HG03571 (cell line): ENCODE measurements at regions not wholly inside any gene's neighbourhood (a gene's known extent, or its start where the extent isn't known, plus 50 kb on each side); places are given as distances from the start of the nearest gene placed in this dataset.

Source experiments
- ATAC-seq: cut with Tn5 transposase; IDR thresholded peaks from one replicate; pipeline ENCODE4 v1.9.1; 2021; ENCODE audit not compliant: unreplicated experiment

DNA sequence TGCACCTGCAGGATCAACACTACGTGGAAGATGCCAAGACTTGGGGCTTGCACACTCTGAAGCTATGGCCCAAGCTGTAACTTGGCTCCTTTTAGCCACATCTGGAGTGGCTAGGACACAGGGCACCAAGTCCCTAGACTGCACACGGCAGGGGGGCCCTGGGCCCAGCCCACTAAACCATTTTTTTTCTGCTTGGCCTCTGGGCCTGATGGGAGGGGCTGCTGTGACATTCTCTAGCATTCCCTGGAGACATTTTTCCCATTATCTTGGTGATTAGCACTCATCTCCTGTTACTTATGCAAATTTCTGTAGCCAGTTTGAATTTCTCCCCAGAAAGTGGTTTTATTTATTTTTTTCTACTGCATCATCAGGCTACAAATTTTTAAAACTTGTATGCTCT is 1080.7 kb downstream of the LRFN5 start:
- no peak for ATAC-seq

DNA sequence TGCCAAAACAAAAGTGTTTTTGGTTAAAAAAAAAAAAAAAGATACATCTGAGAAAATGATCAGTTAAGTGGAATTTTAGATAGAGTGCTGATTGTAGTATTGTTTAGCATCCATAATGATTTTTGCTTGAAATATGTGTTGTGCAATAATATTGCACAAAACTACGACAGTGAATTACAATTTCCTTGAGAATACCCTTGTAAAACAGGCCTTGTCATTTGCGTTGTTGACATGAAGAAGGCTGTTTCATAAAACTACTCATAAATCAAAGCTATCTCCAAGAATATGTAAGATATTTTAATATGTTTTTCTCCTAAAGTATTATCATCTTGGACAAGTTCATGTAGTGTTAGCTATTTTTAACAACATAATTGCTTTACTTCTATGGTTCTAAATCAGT is 1077.0 kb downstream of the LRFN5 start:
- no peak for ATAC-seq

DNA sequence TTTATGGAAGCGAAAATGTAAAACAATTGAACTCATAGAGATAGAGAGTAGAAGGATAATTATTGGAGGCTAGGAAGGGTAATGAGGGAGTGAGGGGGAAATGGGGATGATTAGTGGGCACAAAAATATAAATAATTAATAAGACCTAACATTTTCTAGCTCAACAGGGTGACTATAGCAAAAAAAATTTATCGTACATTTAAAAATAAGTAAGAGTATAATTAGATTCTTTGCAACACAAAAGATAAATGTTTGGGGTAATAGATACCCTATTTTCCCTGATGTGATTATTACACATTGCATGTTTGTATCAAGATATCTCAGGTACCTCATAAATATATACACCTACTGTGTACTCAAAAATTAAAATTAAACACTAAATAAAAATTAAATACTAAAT is 1070.0 kb downstream of the LRFN5 start:
- ATAC-seq = no peak

DNA sequence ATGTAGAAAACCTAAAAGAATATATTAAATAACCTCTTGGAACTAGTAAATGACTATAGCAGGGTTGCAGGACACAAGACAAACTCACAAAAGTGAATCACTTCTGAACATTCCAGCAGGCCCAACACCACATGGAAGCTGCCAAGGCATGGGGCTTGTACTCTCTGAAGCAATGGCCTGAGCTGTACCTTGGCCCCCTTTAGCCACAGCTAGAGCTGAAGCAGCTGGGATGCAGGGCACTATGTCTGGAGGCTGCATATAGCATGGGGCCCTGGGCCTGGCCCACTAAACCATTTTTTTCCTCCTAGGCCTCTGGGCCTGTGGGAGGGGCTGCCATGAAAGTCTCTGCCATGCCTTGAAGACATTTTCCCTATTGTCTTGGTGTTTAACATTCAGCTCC is 1067.3 kb downstream of the LRFN5 start:
- ATAC-seq = no peak

DNA sequence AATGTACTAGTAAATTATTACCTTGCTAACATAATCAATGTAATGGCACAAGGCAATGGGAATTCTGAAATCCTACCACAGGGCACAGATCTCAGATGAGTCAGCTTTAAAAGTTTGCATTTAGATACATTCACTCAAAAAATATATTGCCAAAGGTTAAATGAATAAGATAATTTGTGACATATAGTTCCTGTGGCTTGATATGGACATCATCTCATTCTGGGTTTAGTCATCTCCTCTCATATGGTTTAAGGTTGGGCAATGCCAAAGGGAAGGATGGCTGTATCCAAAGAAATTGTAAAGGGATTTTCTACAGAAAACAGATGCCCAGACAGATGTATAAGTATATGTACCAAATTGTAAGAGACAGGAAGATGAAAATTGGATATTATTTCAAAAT is 1065.0 kb downstream of the LRFN5 start:
- no peak for ATAC-seq

DNA sequence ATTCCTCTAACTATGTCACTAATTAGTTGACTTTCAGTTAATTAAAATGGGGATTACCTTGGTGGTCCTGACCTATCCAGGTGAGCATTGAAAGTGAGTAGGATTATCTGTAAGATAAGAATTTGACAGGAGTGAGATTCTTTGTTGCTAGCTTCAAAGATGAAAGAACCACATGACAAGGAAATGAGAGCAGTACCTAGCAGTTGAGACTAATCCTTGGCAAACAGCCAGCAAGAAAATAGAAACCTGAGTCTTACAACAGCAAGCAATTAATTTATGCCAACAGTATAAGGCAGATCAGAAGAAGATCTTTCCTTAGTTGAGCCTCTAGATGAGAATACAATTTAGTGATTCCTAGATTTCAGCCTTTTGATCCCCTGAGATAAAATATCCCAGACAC is 1058.4 kb downstream of the LRFN5 start:
- ATAC-seq = no peak

DNA sequence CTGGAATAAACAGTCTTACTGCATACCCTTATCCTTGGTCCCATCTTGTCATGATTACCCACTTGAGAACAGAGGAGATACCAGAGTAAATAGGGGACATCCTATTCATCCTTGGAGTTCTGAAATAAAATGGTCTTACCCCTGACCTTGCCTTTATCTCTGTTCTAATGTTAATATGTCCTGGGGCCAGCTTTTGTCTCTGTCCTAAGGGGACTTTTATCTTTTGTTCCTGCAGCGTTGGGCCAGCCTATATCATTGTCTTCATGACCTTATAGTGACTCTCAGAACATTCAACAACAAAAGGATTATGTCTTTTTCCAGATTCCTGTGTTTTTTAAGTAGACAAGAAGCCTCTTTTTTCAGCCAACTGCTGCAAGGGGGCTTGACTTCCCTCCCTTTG is 1057.5 kb downstream of the LRFN5 start:
- ATAC-seq = no peak

DNA sequence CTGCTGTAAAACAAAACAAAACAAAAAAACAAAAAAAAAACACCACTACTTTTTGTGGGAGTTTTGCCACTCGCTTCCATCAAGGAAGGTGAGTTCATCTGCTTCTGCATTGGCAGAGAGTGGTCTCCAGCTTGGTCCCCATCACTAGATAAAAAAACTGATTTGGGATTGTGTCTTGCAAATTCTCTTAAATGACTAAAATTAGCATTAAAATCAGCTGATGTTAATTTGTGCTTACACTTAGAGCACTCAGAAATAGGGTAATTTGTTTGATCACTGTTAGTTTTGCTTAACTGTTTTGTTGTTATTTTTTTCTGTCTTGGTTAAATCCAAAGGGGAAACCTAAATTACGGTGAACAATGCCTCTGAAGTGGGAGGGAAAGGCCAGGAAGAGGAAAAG is 1048.0 kb downstream of the LRFN5 start:
- no peak for ATAC-seq

DNA sequence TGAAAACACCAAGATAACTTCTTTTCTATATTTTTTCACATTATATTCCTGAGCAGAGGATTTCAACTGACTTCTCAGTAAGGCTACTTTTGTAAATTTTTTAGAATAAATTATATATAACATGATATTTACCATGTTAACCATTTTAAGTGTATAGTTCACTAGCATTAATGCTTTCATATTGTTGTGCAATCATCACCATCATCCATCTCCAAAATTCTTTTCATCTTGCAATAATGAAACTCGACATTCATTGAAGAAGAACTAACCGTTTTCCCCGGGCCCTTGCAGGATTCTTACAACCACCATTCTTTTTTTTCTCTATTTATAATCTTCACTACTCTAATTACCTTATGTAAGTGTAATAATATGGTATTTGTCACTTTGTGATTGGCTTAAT is 1036.1 kb downstream of the LRFN5 start:
- ATAC-seq = no peak

DNA sequence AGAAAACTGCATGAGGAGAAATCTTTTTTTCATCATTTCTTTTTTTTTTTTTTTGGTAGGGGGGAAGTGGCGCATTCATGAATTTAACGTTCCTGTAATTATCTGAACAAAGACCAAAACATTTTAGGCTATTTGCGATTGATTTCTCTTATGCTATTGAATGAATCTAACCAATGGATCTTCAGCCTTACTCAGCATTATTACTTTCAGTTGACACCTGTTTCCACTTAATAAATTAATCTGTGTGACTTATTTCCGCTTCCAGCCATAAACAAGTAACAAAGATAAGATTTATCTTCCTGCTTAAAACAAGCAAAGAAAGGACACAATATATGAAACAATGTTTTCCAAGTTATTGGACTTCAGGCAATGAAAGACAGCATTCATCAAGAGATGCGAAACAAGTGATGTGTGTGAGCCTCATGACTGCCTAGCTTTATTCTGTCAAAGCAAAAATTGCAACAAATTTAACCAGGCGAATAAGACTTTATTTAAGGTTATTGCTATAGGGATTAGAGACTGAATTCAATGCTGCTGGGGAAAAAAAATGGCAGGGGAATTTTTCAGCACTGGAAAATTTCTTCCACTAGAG is 1026.9 kb downstream of the LRFN5 start:
- no peak for ATAC-seq

DNA sequence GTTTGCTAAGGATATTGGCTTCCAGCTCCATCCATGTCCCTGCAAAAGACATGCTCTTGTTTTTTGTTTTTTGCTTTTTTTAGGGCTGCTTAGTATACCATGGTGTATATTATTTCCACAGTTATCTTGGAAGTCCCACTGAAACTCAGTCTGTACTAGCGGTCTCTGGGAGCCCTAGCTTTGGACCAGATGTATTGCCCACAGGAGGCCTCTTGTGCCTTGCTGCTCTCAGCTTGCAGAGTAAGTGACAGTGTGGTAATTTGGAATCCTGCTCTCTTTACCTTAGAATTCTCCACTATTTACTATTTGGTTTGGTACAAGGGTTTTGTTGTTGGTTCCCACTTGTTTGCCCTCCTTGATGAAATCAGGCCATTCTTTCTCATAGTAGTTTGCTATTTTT is 1022.9 kb downstream of the LRFN5 start:
- ATAC-seq = no peak

DNA sequence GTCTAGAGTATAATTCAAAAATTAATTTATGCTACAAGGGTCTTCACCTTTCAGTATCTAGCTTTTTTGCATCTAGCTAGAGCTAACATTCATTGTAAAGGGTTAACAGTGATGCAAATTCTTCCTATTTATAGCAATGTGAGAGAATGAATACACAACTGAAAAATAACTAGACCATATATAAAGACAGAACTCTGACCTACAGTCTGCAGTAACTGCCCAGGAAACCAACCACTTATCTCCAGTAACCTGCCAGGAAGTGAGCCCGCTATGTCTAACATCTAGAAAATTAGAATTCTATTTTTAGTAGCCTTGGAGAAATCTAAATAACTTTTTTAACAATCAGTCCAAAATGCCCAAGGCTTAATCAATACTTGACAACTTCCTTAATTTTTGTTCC is 1021.9 kb downstream of the LRFN5 start:
- ATAC-seq = no peak

DNA sequence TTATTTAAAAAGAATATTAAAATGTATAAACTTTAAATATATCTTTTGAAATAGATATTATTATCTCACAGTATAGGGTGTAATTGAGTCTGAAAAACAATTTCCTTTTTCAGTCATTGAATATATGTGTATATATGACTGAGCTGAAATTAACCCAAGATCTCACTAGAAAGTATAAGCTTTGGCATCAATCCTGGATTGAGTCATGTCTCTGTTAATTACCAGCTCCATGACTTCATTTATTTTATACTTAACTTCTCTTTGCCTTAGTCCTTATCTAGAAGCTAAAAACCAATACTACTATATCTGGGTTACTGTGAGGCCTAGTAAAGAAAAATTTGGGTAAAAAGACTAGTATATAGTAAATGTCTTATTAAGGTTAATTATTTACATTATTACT is 1020.3 kb downstream of the LRFN5 start:
- no peak for ATAC-seq

DNA sequence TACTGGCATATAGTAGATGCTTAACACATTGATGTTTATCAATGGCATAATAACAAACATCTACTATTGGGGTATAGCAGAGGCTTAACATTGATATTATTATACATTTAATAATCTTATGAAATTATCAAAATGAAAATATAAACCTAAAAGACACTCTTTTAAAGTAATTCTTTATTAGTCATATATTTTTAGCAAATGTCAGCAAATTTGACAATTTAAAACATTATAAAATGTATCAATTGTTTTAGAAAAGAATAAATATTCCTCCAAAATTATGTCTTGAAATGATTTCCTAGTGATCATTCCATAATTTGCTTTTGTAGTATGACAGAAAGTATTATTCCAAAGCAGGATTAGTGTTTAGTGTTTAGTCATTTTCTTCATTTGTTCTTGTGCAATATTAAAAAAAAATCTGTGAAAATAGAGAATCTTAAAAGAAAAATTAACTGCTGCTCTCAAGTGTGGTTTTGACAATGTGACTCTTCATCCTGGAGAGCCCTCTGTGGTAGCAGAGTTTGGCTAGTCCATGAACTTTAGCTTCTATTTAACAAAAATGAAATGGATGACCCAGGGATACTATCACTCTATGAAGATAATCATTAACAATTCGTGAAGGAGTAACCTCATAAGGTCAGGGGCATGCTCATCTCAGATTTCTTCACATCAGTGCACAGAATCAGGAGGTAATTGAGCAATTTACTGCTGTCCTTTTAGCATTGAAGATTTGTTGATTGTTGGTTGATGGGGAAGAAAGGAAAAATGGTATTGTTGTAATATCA is 1018.5 kb downstream of the LRFN5 start:
- no peak for ATAC-seq

DNA sequence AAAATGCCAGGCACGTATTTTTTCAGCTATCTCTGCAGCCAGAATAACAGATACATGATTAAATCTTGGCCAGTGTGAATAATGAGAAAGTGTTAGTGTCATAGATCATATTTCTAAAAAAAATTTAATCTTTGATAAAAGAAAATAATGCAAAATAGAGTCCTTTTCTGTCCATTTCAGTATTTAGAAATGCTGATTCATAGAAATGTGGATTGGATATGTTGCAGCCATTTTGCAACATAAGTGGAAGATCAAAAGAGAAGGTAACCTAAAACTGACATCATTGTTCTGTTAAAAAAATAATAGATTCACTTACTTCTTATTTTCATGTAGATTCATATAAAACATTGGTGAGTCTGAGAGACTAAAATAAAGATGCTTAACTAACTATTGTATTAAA is 1010.3 kb downstream of the LRFN5 start:
- ATAC-seq = no peak

DNA sequence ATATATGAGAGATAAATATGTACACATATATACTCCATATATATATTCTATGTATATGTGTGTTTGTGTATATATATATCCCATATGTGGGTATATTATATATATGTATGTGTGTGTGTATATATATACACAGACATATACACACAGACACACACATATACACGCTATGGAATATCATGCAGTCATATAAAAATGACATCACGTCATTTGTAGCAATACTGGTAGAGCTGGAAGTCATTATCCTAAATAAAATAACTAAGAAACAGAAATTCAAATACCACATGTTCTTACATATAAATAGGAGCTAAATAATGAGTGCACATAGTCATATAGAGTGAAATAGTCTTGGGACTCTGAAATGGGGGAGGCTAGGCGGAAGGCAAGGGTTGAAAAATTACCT is 1000.2 kb downstream of the LRFN5 start:
- no peak for ATAC-seq

DNA sequence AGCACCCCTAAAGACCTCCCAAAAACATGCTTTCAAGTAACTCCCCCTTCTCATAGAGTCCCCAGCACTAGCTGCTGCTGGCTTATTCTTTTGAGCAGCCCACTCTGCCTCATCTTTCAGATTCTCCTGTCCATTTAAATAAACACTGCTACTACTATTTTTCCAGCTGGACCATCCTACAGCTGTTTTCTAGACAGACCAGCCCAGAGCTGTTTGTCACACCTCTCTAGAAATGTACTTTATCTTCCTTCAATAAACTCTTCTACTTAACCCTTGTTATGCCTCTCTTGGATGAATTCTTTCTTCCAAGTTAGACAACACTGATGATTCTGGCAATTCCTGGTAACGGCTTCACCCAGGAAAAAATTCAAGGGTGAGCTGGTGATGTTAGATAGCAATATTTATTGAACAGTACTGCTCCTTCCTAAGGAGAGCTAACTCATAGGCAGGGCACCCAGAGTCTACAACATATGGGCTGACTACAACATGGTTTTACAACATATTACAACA is 995.7 kb downstream of the LRFN5 start:
- no peak for ATAC-seq

DNA sequence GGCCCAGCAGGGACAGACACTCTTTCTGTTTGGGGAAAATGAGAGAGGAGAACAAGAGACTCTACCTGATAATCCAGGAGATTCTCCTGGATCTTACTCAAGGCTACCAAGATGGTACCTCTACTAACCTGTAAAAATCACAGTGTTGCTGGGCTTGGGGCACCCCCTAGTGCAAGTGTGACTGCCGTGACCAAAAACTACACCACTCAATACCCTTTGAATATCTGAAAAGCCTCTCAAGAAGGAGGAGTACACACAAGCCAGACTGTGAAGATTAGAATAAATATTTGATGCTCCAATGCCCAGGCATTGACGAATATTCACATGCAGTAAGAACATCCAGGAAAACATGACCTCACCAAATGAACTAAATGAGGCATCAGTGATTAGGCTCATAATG is 965.4 kb downstream of the LRFN5 start:
- no peak for ATAC-seq

DNA sequence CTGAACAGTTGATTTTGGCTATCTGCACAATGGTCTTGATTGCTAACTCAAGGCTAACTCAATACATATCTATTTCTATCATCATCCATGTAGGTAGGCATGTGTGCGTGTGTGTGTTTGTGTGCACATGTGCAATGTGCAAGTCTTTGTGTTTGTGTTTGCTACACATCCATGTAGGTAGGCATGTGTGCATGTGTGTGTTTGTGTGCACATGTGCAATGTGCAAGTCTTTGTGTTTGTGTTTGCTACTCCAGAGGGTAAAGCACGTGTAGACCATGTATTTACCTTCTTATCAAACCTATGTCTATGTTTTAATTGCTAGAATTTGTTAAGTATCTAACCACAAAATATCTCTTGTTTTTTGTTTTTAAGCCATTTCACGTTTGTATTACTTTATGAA is 962.6 kb downstream of the LRFN5 start:
- ATAC-seq = no peak

DNA sequence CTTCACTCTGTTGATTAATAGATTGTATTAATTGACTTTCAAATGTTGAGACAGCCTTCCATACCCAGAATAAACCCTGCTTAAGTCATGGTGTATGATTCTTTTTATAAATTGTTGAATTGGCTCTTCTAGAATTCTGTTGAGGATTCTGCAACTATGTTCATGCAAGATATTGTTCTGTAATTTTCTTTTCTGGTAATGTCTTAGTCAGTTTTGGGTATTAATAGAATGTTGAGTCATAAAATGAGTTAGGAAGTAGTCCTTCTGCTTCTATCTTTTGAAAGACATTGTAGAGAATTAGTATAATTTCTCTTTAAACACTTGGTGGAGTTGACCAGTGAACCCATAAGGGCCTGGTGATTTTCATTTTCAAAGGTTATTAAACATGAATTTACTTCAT is 958.9 kb downstream of the LRFN5 start:
- no peak for ATAC-seq

DNA sequence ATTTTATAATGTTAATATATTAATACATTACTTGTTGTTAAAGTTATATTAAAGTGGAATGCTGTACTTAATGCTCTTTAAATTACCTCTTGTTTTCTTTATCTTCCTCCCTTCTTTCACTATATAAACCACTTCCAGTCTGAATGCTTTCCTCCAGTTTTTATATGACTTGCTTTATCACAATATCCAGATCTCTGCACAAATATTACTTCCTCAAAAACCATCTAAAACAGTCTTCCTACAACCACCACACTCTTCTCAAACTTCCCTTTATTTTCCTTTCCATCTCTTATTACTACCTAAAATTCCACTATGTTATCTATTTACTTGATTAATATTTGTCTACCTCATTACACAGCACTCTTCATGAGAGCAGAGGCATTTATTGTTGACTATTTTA is 956.6 kb downstream of the LRFN5 start:
- no peak for ATAC-seq

DNA sequence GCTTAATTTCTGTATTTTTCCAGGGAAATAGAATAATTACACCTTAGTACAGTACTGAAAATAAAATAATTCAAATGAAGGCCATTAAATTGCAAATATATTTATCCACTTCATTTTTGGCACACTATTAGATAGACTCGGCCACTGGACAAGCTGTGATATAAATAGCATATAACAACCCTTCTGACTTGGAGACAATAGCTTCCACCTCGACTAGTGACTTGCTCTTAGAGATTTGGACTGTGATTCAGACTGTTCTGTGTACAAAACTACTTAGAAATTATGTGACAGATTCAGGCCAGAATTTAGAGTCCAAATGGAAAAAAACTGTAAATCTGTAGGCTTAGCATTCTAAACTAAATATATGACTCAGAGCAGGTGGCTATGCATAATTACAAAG is 949.9 kb downstream of the LRFN5 start:
- ATAC-seq = no peak

DNA sequence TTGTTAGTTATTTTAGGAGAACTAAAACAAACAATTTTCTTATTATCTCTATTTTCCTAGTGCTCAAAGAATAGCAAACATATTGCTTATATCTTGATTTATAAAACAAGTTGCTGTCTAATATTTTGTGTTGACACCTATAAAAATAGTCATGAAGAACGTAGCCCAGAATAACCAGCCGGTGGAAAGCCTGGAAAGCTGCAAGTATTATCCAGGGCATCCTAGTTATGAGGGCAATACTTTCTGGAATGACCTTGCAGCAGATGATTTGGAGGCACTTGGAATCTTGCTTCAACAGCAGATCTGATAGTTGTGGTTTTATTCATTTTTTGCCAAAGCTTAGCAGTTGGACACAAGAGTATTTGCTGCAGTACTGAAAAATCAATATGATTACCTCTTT is 948.7 kb downstream of the LRFN5 start:
- no peak for ATAC-seq
